Neural cell (in vitro differentiated cells): ENCODE measurements at regions not wholly inside any gene's neighbourhood (a gene's known extent, or its start where the extent isn't known, plus 50 kb on each side); places are given as distances from the start of the nearest gene placed in this dataset.

Experiments
- H2AFZ ChIP-seq: fragments of 200-600, 300-800 bp; sonication (generic), shearing (Covaris generic); 2 replicates; pipeline ENCODE4 v1.6.0; 2014; ENCODE audit warnings: low read depth, mild to moderate bottlenecking, antibody characterized with exemption, low read length, moderate library complexity
- H3F3A ChIP-seq: fragments of 200-600 bp; shearing (Covaris generic); 2 replicates; pipeline ENCODE4 v1.6.1; 2016; ENCODE audit warnings: mild to moderate bottlenecking, moderate library complexity, mixed read lengths, antibody characterized with exemption, low read length; ENCODE audit not compliant: insufficient read depth, poor library complexity, severe bottlenecking
- H3K27ac ChIP-seq: fragments of 200-600, 300-800 bp; sonication (generic), shearing (Covaris generic); 2 replicates; pipeline ENCODE4 v1.5.1; 2014; ENCODE audit warnings: mild to moderate bottlenecking, low read length, moderate library complexity
- H3K27me3 ChIP-seq: fragments of 300-800, 200-600 bp; sonication (generic), shearing (Covaris generic); 2 replicates; pipeline ENCODE4 v1.6.0; 2014; ENCODE audit warnings: mild to moderate bottlenecking, low read depth, low read length, moderate library complexity; ENCODE audit not compliant: insufficient read depth
- H3K36me3 ChIP-seq: fragments of 300-800, 200-600 bp; sonication (generic), shearing (Covaris generic); 2 replicates; pipeline ENCODE4 v1.5.1; 2014; ENCODE audit warnings: mild to moderate bottlenecking, antibody characterized with exemption, low read length, moderate library complexity; ENCODE audit not compliant: insufficient read depth
- H3K4me2 ChIP-seq: fragments of 300-800, 200-600 bp; sonication (generic), shearing (Covaris generic); 2 replicates; pipeline ENCODE4 v1.6.0; 2014; ENCODE audit warnings: mild to moderate bottlenecking, low read length
- H3K4me3 ChIP-seq: fragments of 300-800, 200-600 bp; sonication (generic), shearing (Covaris generic); 2 replicates; pipeline ENCODE4 v1.5.1; 2014; ENCODE audit warnings: mild to moderate bottlenecking, low read length, moderate library complexity
- H3K79me2 ChIP-seq: fragments of 200-600 bp; shearing (Covaris generic); replicated peaks from 2 replicates; pipeline ENCODE4 v1.6.0; 2014; ENCODE audit warnings: mild to moderate bottlenecking, low read length, moderate library complexity; ENCODE audit not compliant: insufficient read depth
- H3K9ac ChIP-seq: fragments of 300-800, 200-600 bp; sonication (generic), shearing (Covaris generic); 2 replicates; pipeline ENCODE4 v1.6.1; 2016; ENCODE audit warnings: mild to moderate bottlenecking, low read length, mixed read lengths
- H3K9me2 ChIP-seq: fragments of 200-600 bp; shearing (Covaris generic); 2 replicates; pipeline ENCODE4 v1.6.1; 2016; ENCODE audit warnings: mild to moderate bottlenecking, low read length, mixed read lengths; ENCODE audit not compliant: insufficient read depth
- H3K9me3 ChIP-seq: fragments of 200-600, 300-800 bp; sonication (generic), shearing (Covaris generic); 2 replicates; pipeline ENCODE4 v1.6.1; 2016; ENCODE audit warnings: mild to moderate bottlenecking, mixed run types, low read length, moderate library complexity, mixed read lengths
- H4K20me1 ChIP-seq: fragments of 200-600 bp; shearing (Covaris generic); 2 replicates; pipeline ENCODE4 v1.6.1; 2016; ENCODE audit warnings: mild to moderate bottlenecking, mixed run types; ENCODE audit not compliant: insufficient read depth
- CTCF ChIP-seq: fragments of 450-650 bp; IDR thresholded peaks from 2 replicates; pipeline ENCODE4 v1.5.1; 2014; ENCODE audit warnings: antibody characterized with exemption, mild to moderate bottlenecking, moderate library complexity; ENCODE audit not compliant: poor library complexity, severe bottlenecking
- EP300 ChIP-seq: fragments of 450-650 bp; conservative IDR thresholded peaks from 2 replicates; pipeline ENCODE4 v1.6.1; 2014; ENCODE audit warnings: antibody characterized with exemption, mild to moderate bottlenecking, moderate library complexity; ENCODE audit not compliant: poor library complexity, severe bottlenecking
- EZH2 ChIP-seq: fragments of 200-600, 300-800 bp; shearing (Covaris generic), sonication (generic); IDR thresholded peaks from 2 replicates; pipeline ENCODE4 v1.6.1; 2014; ENCODE audit warnings: antibody characterized with exemption, low read length, borderline replicate concordance, mild to moderate bottlenecking; ENCODE audit not compliant: insufficient read depth, poor library complexity, severe bottlenecking
- MXI1 ChIP-seq: fragments of 450-650 bp; conservative IDR thresholded peaks from 2 replicates; pipeline ENCODE4 v1.6.1; 2014; ENCODE audit warnings: antibody characterized with exemption, mild to moderate bottlenecking; ENCODE audit not compliant: poor library complexity, severe bottlenecking
- POLR2AphosphoS5 ChIP-seq: IDR thresholded peaks from 2 replicates; pipeline ENCODE4 v1.6.1; 2012
- RAD21 ChIP-seq: fragments of 450-650 bp; conservative IDR thresholded peaks from 2 replicates; pipeline ENCODE4 v1.6.1; 2014; ENCODE audit warnings: antibody characterized with exemption, mild to moderate bottlenecking, moderate library complexity
- REST ChIP-seq: IDR thresholded peaks from 2 replicates; pipeline ENCODE4 v1.6.1; 2012; ENCODE audit warnings: borderline replicate concordance
- SMC3 ChIP-seq: fragments of 450-650 bp; conservative IDR thresholded peaks from 2 replicates; pipeline ENCODE4 v1.6.1; 2014; ENCODE audit warnings: antibody characterized with exemption, mild to moderate bottlenecking, moderate library complexity; ENCODE audit not compliant: poor library complexity
- TAF1 ChIP-seq: IDR thresholded peaks from 2 replicates; pipeline ENCODE4 v1.6.1; 2012; ENCODE audit warnings: low read depth

GRCh38 chr9:129282272-129282671 is 104.2 kb upstream of the IER5L start:
- H3K27ac ChIP-seq, result no peak overlapping the region
- no peak overlapping the region for H2AFZ ChIP-seq
- no peaks in the 10 kb centered on the region for H3K9me2 ChIP-seq
- no peaks in the 10 kb centered on the region for H3F3A ChIP-seq
- H3K9me3 ChIP-seq, result no peaks in the 10 kb centered on the region
- no peaks in the 10 kb centered on the region for H3K36me3 ChIP-seq
- no peaks in the 10 kb centered on the region for H4K20me1 ChIP-seq
- no peaks in the 10 kb centered on the region for H3K27me3 ChIP-seq
- no peaks in the 10 kb centered on the region for H3K79me2 ChIP-seq
- no peak overlapping the region for H3K9ac ChIP-seq
- no peak for TF ChIP-seq EP300
- no peak for TF ChIP-seq TAF1
- no peak for TF ChIP-seq EZH2
- no peak for TF ChIP-seq CTCF
- TF ChIP-seq REST, result no peak
- no peak for TF ChIP-seq SMC3
- TF ChIP-seq MXI1, result no peak
- no peak for TF ChIP-seq RAD21
- TF ChIP-seq POLR2AphosphoS5, result no peak
- H3K4me3 ChIP-seq, result no peak overlapping the region
- H3K4me2 ChIP-seq, result no peak overlapping the region

GRCh38 chr9:129281506-129282145 is 103.6 kb upstream of the IER5L start:
- no peak for TF ChIP-seq TAF1
- TF ChIP-seq CTCF, result no peak
- no peak for TF ChIP-seq RAD21
- no peak for TF ChIP-seq EZH2
- no peak for TF ChIP-seq POLR2AphosphoS5
- no peak for TF ChIP-seq SMC3
- no peak for TF ChIP-seq MXI1
- no peak for TF ChIP-seq EP300
- no peak for TF ChIP-seq REST
- Histone ChIP-seq H3K9ac (no peak overlapping the region), H3K36me3 (no peaks in the 10 kb centered on the region), H3K27me3 (no peaks in the 10 kb centered on the region), H3K27ac (no peak overlapping the region), H3K4me2 (no peak overlapping the region), H4K20me1 (no peaks in the 10 kb centered on the region), H2AFZ (no peak overlapping the region), H3K9me3 (no peaks in the 10 kb centered on the region), H3K79me2 (no peaks in the 10 kb centered on the region), H3F3A (no peaks in the 10 kb centered on the region), H3K4me3 (no peak overlapping the region), H3K9me2 (no peaks in the 10 kb centered on the region)
